GM12892 (cell line): ENCODE measurements at regions not wholly inside any gene's neighbourhood (a gene's known extent, or its start where the extent isn't known, plus 50 kb on each side); places are given as distances from the start of the nearest gene placed in this dataset.
"Not testable (repeated sequence)": the region's sequence is repeated elsewhere in the genome, so short reads cannot be mapped to it uniquely, and the experiment has no call there.

Experiments used
- DNase-seq: peaks from one replicate; pipeline ENCODE4 v3.0.0; 2011; ENCODE audit not compliant: insufficient read length
- FAIRE-seq: peaks from 2 replicates; lab custom pipeline; 2011; peaks lifted over from hg19 to GRCh38; lab: Jason Lieb, UNC
- POLR2A ChIP-seq: IDR thresholded peaks from 2 replicates; pipeline ENCODE4 v1.6.1; 2011; ENCODE audit warnings: low read depth, low read length, control low read depth
- POLR2AphosphoS5 ChIP-seq: IDR thresholded peaks from 2 replicates; pipeline ENCODE4 v1.6.1; 2011; ENCODE audit warnings: low read depth, low read length, control low read depth
- TAF1 ChIP-seq: IDR thresholded peaks from 2 replicates; pipeline ENCODE4 v1.6.1; 2011; ENCODE audit warnings: low read depth, mild to moderate bottlenecking, control low read depth, low read length, borderline replicate concordance

DNA sequence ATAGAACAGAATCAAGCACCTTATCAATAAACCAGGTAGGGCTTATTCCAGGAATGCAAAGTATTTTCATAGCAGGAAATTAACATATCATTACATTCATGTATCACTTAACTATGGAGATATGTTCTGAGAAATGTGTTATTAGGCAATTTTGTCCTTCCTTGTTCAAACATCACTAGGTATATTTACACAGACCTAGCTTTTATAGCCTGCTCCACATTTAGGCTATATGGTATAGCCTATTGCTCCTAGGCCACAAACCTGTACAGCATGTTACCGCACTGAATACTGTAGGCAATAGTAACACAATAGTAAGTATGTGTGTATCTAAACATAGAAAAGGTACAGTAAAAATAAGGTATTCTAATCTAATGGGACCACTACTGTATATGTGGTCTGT, 82.8 kb upstream of the KCTD1 start:
- no peak for DNase-seq
- FAIRE-seq: no peak
- TF ChIP-seq POLR2AphosphoS5: no peak
- no peak for TF ChIP-seq TAF1
- TF ChIP-seq POLR2A: no peak

DNA sequence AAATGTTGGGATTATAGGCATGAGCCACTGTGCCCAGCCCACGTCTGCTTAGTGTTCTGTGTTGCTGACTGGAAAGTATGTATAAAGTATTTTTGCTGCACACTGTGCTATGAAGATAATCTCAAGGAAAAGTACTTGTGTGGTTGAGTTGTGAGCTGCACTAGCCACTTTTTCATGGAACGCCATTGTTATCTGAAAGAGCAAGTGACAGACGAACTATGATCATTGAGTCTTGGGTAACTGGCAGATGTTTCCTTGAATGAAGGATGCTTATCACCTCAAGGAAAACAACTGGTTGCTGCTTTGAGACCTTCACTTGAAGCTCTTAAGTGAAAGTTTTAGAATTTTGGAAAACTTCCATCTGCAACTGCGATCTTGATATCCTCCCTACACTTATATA, 82.2 kb upstream of the KCTD1 start:
- DNase-seq (no peak), FAIRE-seq (no peak)
- no peak for TF ChIP-seq POLR2AphosphoS5
- no peak for TF ChIP-seq POLR2A
- TF ChIP-seq TAF1: no peak

DNA sequence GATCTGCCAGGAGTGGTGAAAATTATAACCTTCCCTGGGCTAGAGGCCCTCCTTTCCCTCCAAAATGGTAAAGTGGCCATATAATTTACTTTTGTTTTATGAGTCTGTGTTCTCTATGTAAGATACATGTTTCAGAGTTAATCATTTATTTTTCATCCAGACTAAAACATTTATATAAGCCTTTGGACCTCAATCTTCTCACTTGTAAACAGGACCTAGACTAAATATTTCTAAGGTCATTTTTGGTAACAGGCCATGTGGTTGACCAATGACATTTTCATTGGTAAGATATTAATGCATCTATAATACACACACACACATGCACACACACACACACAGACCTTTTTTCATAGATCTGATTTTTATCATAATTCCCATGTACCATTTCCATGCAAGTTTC, 79.7 kb upstream of the KCTD1 start:
- FAIRE-seq (no peak), DNase-seq (no peak)
- TF ChIP-seq TAF1: no peak
- TF ChIP-seq POLR2A: no peak
- TF ChIP-seq POLR2AphosphoS5: no peak

DNA sequence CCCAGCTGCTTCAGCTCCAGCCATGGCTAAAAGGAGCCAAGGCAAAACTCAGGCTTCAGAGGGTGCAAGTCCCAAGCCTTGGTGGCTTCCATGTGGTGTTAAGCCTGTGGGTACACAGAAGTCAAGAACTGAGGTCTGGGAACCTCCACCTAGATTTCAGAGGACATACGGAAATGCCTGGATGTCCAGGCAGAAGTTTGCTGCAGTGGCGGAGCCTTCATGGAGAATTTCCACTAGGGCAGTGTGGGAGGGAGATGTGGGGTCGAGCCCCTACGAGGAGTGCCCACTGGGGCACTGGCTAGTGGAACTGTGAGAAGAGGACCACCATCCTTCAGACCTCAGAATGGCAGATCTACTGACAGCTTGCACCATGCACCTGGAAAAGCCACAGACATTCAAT, 76.1 kb upstream of the KCTD1 start:
- TF ChIP-seq POLR2AphosphoS5: no peak
- FAIRE-seq (no peak), DNase-seq (no peak)

DNA sequence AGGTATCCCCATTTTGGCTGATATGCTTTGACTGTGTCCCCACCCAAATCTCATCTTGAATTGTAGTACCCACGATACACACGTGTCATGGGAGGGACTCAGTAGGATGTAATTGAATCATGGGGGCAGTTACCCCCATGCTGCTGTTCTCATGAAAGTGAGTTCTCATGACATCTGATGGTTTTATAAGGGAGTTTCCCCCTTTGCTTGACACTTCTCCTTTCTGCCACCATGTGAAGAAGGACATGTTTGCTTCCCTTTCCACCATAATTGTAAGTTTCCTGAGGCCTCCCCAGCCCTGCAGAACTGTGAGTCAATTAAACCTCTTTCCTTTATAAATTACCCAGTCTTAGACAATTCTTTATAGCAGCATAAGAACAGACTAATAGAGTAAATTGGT, 75.0 kb upstream of the KCTD1 start:
- not testable (repeated sequence) for FAIRE-seq, DNase-seq

DNA sequence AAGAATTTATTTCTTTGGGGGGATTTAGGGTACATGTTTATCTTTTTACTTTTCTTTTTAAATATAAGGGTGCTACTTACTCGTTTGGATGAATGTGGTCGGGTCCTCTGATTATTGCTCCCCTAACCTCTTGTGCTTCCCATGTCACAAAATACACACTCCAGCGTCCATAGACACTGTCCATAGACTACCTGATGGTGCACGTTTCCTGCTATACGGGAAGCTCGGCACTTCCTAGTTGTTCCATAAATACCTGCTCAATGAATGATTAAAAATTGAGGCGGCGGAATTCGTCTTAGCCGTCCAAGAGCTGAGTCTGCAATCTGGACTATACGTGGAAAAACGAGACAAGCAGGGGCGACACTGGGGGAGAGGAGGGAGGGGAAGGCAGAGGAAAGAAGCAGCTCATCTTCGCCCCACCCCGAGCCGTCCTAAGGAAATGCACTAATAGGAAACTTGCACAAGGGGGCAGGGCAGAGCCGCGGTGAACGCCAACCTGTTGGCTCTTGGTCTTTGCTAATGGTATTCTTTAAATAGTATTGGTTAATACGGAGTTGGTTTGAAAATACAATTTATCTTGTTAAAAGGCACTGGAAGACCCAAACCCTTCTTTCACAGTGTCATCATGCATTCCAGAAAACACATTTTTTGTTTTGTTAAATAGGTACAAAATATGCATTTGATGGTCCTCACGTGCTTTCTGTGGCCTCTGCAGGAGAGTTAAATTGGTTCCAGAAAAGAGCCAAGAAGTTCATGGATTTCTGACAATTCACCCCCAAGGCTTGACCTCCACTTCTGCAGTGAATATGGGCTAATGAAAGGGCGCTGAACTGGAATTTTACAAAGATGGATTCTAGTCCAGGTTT, 73.0 kb upstream of the KCTD1 start:
- TF ChIP-seq POLR2A: no peak
- TF ChIP-seq POLR2AphosphoS5: no peak
- no peak for TF ChIP-seq TAF1

DNA sequence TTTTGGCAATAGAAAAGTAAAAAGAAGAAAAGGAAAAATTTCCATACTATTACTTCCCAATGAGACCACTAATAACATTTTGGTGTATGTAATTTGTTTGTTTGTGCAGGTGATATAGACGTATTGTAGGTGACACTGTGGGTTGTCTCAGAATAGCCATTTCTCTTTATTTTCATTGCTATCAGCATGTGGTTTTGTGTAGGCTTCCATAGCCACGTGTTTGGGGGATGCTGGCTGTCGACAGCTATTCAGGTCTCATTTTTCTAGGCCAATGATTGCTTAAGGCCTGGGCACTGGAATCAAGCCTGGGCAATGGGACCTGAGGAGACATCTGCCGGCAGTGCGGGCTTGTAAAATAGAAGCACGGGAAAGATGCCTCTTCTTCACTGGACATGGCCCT, 71.0 kb upstream of the KCTD1 start:
- TF ChIP-seq POLR2A: no peak
- no peak for TF ChIP-seq POLR2AphosphoS5
- no peak for TF ChIP-seq TAF1
- DNase-seq: no peak
- no peak for FAIRE-seq

More for the DNA sequence above, 73.0 kb upstream of the KCTD1 start:
- DNase-seq: peak; percentile 43
- peak; percentile 91 for FAIRE-seq

DNA sequence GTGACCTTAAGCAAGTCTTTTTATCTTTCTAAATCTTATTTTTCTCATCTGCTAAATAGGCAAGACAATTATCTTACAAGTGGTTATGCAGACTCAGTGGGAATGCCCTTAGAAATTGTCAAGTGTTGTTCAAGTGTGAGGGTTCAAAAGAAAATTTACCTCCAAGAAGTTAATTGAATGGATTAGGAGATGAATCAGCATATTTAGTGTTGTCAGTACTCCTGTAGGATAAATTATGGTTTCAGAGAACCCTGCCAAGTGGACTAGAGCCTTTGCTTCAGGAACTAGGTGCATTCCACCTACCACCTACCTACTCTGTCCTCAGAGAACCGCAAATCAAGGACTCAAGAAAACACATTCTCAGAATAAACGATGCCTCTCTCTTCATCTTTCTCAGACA, 69.8 kb upstream of the KCTD1 start:
- FAIRE-seq: no peak

DNA sequence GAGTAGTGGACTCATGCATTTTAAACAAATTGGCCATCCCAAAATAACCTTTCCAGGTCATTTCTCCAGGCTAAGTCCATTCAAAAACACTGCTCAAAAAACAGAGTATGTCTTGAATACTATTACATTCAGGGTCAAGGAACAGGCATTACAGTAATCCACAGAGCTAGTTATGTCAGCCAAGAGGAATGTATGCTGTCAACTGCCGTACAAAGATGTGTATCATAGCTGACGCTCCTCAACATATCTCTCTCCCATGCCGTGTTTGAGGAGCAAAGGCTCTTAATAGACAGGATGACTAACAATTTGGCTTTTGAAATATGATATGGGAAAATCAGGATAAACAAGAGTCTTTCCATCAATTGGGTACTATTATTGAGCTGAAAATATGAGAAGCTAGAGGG, 68.8 kb upstream of the KCTD1 start:
- no peak for FAIRE-seq
- TF ChIP-seq POLR2A: no peak
- no peak for TF ChIP-seq TAF1
- no peak for TF ChIP-seq POLR2AphosphoS5
- DNase-seq: no peak

More for the DNA sequence above, 69.8 kb upstream of the KCTD1 start:
- no peak for DNase-seq
- TF ChIP-seq POLR2A (no peak), POLR2AphosphoS5 (no peak), TAF1 (no peak)

DNA sequence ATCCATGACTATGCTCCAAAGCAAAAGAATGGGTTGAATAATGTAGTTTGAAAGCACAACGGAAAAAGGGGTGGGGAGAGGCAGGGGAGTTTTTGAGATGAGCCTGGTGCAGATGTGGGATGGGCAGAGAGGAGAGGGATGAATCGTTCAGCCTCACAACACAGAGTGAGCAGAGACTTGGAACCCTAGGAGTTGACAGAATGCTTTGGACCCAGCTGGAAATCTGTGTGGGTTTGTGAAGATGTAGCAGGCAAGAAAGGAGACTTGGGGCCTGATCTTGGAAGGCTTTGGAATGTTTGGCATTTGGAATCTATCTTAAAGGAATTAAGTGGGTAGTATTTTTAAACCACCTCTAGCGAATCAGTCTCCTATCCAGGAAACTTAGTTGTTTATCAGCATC, 66.0 kb upstream of the KCTD1 start:
- FAIRE-seq (peak; percentile 5), DNase-seq (no peak)
- TF ChIP-seq POLR2A (no peak), TAF1 (no peak), POLR2AphosphoS5 (no peak)
